Lower leg skin (tissue), 4 donors: ENCODE measurements at regions not wholly inside any gene's neighbourhood (a gene's known extent, or its start where the extent isn't known, plus 50 kb on each side); places are given as distances from the start of the nearest gene placed in this dataset.

Source experiments
- DNase-seq, 2 donors: peaks; one replicate each; pipeline ENCODE4 v3.0.0-alpha.2; 2019; ENCODE audit warnings: low spot score in 2 of 2
- H3K4me3 ChIP-seq: fragments of 200-600 bp; sonication (generic); 2 replicates; pipeline ENCODE4 v1.5.1; 2017; ENCODE audit warnings: mild to moderate bottlenecking, low read depth; ENCODE audit not compliant: poor library complexity, severe bottlenecking
- POLR2A ChIP-seq, 2 donors: fragments of 450-650 bp; IDR thresholded peaks; one replicate each; pipeline ENCODE4 v1.6.1; 2016 to 2017; ENCODE audit warnings: antibody characterized with exemption in 2 of 2, mild to moderate bottlenecking in 1 of 2, moderate library complexity in 1 of 2
- WGBS, 2 donors: methylation state at CpG; one replicate each; pipeline ENCODE4 v1.1.5; 2018; 5-methylcytosine and 5-hydroxymethylcytosine counted together
- intact Hi-C: fragments of 100-400 bp; cut with DNase I; formaldehyde crosslinking; loops from one replicate; pipeline ENCODE4 v1.15.0; 2023; ENCODE audit warnings: low total_unique reads
- TF ChIP-seq, protein P1 (sequence below), 3 donors: fragments of 450-650 bp; IDR thresholded peaks; one replicate each; pipeline ENCODE4 v1.5.1; 2016; ENCODE audit warnings: antibody characterized with exemption in 3 of 3, mild to moderate bottlenecking in 3 of 3, moderate library complexity in 2 of 3

- TF ChIP-seq, protein P1, sequence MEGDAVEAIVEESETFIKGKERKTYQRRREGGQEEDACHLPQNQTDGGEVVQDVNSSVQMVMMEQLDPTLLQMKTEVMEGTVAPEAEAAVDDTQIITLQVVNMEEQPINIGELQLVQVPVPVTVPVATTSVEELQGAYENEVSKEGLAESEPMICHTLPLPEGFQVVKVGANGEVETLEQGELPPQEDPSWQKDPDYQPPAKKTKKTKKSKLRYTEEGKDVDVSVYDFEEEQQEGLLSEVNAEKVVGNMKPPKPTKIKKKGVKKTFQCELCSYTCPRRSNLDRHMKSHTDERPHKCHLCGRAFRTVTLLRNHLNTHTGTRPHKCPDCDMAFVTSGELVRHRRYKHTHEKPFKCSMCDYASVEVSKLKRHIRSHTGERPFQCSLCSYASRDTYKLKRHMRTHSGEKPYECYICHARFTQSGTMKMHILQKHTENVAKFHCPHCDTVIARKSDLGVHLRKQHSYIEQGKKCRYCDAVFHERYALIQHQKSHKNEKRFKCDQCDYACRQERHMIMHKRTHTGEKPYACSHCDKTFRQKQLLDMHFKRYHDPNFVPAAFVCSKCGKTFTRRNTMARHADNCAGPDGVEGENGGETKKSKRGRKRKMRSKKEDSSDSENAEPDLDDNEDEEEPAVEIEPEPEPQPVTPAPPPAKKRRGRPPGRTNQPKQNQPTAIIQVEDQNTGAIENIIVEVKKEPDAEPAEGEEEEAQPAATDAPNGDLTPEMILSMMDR (IDR thresholded peaks at IDR 0.05): no peak
- TF ChIP-seq POLR2A (IDR thresholded peaks at IDR 0.05): no peak
- whole genome bisulfite sequencing, 2 donors: 58 to 61% methylated on average over 1 of the region's 1 CpG
- no peak overlapping the region for H3K4me3 ChIP-seq
- intact Hi-C loops: no loop called here
- DNase-seq: no peak
Observed at GRCh38 chr10:89940076-89940475, 238.7 kb downstream of the KIF20B start.

DNA sequence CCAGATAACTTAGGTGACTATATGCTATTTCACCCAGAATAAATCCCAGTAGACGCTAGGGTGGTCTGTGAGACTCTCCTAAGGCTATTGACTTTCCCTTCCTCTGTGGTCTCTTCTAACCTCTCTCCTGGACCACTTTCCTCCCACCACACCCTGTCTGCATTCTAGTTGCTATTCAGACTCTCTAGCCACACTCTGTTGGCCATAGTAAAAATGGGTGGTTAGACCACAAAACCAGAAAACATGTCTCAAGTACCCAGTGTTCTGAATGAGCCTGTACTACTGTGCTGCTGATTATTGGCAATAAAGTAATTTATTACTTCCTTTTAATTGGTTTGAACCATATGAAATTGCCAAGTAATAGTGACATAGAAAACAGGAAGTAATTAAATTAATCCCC is 240.8 kb downstream of the KIF20B start:
- DNase-seq: no peak
- no peak overlapping the region for H3K4me3 ChIP-seq
- TF ChIP-seq, protein P1 (IDR thresholded peaks at IDR 0.05): no peak
- no peak for TF ChIP-seq POLR2A (IDR thresholded peaks at IDR 0.05)
- 70 to 74% methylated on average over 1 of the region's 1 CpG for WGBS, 2 donors
- intact Hi-C loops: no loop called here

DNA sequence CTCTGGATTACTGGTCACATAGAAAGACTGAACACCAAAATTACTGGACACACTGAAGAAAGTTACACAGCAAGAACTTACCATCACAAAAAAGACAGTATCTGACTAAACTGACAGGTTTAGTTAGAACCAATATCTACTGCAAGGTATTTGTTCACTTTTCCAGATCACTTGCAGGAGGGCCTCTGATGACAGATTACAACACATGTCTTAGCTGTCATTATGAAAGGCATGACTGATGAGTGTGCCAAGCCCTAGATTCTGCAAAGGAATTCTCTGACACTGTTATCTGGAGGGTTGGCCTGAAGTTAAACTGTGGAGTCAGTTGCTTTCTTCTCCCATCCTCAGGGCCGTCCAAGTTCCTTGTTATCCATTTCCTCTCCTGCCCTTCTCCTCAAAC is 242.7 kb downstream of the KIF20B start:
- TF ChIP-seq, protein P1 (IDR thresholded peaks at IDR 0.05): no peak
- no peak for TF ChIP-seq POLR2A (IDR thresholded peaks at IDR 0.05)
- 29 to 46% methylated on average over 1 of the region's 1 CpG for WGBS, 2 donors
- H3K4me3 ChIP-seq: no peak overlapping the region
- no peak for DNase-seq
- intact Hi-C loops: no loop called here

DNA sequence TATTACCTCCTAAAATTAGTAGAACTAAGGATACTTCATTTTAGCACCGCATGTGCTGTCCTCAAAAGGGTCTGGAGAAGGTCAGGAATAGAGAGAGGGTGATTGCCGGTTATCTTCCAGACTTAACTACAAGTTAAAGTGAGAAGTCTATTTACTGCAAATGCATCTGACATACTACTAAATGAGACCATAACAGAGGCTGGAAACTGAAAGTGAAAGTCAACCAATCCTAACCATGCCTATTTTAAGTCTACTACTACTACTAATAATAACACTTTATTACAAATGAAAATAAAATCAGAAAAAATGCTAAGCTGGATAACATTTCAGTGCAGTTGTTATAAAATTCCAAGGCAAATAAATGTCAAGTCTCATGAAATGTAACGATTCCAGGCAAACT is 244.7 kb downstream of the KIF20B start:
- TF ChIP-seq, protein P1 (IDR thresholded peaks at IDR 0.05): no peak
- TF ChIP-seq POLR2A (IDR thresholded peaks at IDR 0.05): no peak
- 81 to 84% methylated on average over 3 of the region's 3 CpGs for WGBS, 2 donors
- DNase-seq: no peak
- intact Hi-C loops: no loop called here
- no peak overlapping the region for H3K4me3 ChIP-seq

- TF ChIP-seq, protein P1 (IDR thresholded peaks at IDR 0.05): no peak
- no peak for TF ChIP-seq POLR2A (IDR thresholded peaks at IDR 0.05)
- no peak overlapping the region for H3K4me3 ChIP-seq
- DNase-seq: no peak
- intact Hi-C loops: no loop called here
Observed at GRCh38 chr10:89949496-89949895, 248.1 kb downstream of the KIF20B start.

DNA sequence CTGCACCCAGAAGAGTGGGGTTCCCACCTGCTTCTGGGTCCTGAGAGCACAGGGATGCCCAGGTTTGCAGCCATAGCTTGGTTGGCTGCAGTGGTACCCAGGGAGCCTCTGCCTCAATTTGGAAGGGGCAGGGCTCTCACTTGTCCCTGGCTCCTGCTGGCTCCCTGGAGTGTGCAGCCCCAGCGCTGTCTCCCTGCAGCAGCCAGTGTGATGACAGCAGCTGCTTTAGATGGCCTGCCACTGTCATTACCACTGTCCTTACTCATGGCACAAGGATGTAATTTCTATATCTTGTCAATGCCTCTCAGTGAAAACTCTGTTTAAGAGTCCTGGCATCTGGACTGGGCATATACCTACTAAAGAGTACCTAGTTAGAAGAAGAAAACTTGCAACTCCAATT is 250.9 kb downstream of the KIF20B start:
- WGBS, 2 donors: 55 to 100% methylated on average over 1 of the region's 1 CpG
- intact Hi-C loops: no loop called here
- DNase-seq: no peak
- H3K4me3 ChIP-seq: no peak overlapping the region
- TF ChIP-seq, protein P1 (IDR thresholded peaks at IDR 0.05): no peak
- no peak for TF ChIP-seq POLR2A (IDR thresholded peaks at IDR 0.05)
